GM23338 (cell line): ENCODE measurements at regions not wholly inside any gene's neighbourhood (a gene's known extent, or its start where the extent isn't known, plus 50 kb on each side); places are given as distances from the start of the nearest gene placed in this dataset. TPM values are rescaled to one million over a fixed set of nuclear protein-coding genes. Genes with fewer than 3 reads are reported as not detected.

Experiments
- small RNA-seq: library from RNA; depleted of rRNA; stranded (forward); fragments of <200 nt; gene quantifications from one replicate; pipeline ENCODE3, GENCODE V24; 2014; ENCODE audit warnings: low replicate concordance

Small RNAs in the stretch of these regions (small RNA-seq; reads per million reads assigned to genes)
- not detected for gene RPL21P41
